SK-N-SH treated with all-trans-retinoic acid at 6 μM for 48 hours (cell line): ENCODE measurements at regions not wholly inside any gene's neighbourhood (a gene's known extent, or its start where the extent isn't known, plus 50 kb on each side); places are given as distances from the start of the nearest gene placed in this dataset.

Experiments used
- ATAC-seq: fragments of 200-7000 bp; cut with Tn5 transposase; 3 replicates; pipeline ENCODE4 v1.9.1; 2020; ENCODE audit warnings: mild to moderate bottlenecking, moderate library complexity
- ARNTL ChIP-seq: fragments of 450-650 bp; formaldehyde crosslinking; IDR thresholded peaks from 2 replicates; pipeline ENCODE4 v1.5.0; 2020; ENCODE audit warnings: low read depth, mild to moderate bottlenecking, moderate library complexity, borderline replicate concordance
- BACH2 ChIP-seq: fragments of 250-450 bp; sonication (Bioruptor Pico); IDR thresholded peaks from 2 replicates; pipeline ENCODE4 v1.9.0; 2021; ENCODE audit warnings: mild to moderate bottlenecking, borderline replicate concordance
- CSRNP3 ChIP-seq: fragments of 250-450 bp; sonication (Bioruptor Pico); IDR thresholded peaks from 2 replicates; pipeline ENCODE4 v1.5.1; 2021; ENCODE audit warnings: mild to moderate bottlenecking, moderate library complexity
- ESRRG ChIP-seq: fragments of 250-450 bp; sonication (Bioruptor Pico); IDR thresholded peaks from 2 replicates; pipeline ENCODE4 v1.6.1; 2021; ENCODE audit warnings: mild to moderate bottlenecking
- ISL1 ChIP-seq: fragments of 250-450 bp; sonication (Bioruptor Pico); IDR thresholded peaks from 2 replicates; pipeline ENCODE4 v2.1.2; 2022; ENCODE audit warnings: mild to moderate bottlenecking, moderate library complexity
- OSR1 ChIP-seq: fragments of 250-450 bp; sonication (Bioruptor Pico); IDR thresholded peaks from 2 replicates; pipeline ENCODE4 v1.8.0; 2022; ENCODE audit warnings: moderate library complexity, mild to moderate bottlenecking, inconsistent platforms
- PATZ1 ChIP-seq: fragments of 250-450 bp; sonication (Bioruptor Pico); IDR thresholded peaks from 2 replicates; pipeline ENCODE4 v1.8.0; 2020; ENCODE audit warnings: mild to moderate bottlenecking, moderate library complexity, borderline replicate concordance
- POU6F1 ChIP-seq: fragments of 250-450 bp; sonication (Bioruptor Pico); IDR thresholded peaks from 2 replicates; pipeline ENCODE4 v1.8.0; 2021; ENCODE audit warnings: low read depth, mild to moderate bottlenecking, moderate library complexity, borderline replicate concordance
- PPARA ChIP-seq: fragments of 250-450 bp; sonication (Bioruptor Pico); IDR thresholded peaks from 2 replicates; pipeline ENCODE4 v1.5.0; 2020; ENCODE audit warnings: mild to moderate bottlenecking, borderline replicate concordance
- SNAI2 ChIP-seq: fragments of 250-450 bp; sonication (Bioruptor Pico); IDR thresholded peaks from 2 replicates; pipeline ENCODE4 v1.5.0; 2020; ENCODE audit warnings: mild to moderate bottlenecking, moderate library complexity
- TCF4 ChIP-seq: fragments of 250-450 bp; sonication (Bioruptor Pico); IDR thresholded peaks from 2 replicates; pipeline ENCODE4 v1.8.0; 2021; ENCODE audit warnings: mild to moderate bottlenecking, moderate library complexity, borderline replicate concordance
- TOX ChIP-seq: fragments of 250-450 bp; sonication (Bioruptor Pico); IDR thresholded peaks from 2 replicates; pipeline ENCODE4 v1.8.0; 2021; ENCODE audit warnings: mild to moderate bottlenecking, moderate library complexity, borderline replicate concordance
- TSHZ2 ChIP-seq: fragments of 250-450 bp; sonication (Bioruptor Pico); IDR thresholded peaks from 2 replicates; pipeline ENCODE4 v1.5.0; 2020; ENCODE audit warnings: mild to moderate bottlenecking, moderate library complexity
- ZC3H10 ChIP-seq: fragments of 250-450 bp; sonication (Bioruptor Pico); IDR thresholded peaks from 2 replicates; pipeline ENCODE4 v1.5.1; 2021; ENCODE audit warnings: mild to moderate bottlenecking, moderate library complexity
- ZFP3 ChIP-seq: fragments of 250-450 bp; sonication (Bioruptor Pico); IDR thresholded peaks from 2 replicates; pipeline ENCODE4 v1.5.0; 2020; ENCODE audit warnings: mild to moderate bottlenecking, moderate library complexity
- ZFP30 ChIP-seq: fragments of 450-650 bp; formaldehyde crosslinking; IDR thresholded peaks from 2 replicates; pipeline ENCODE4 v1.5.0; 2022; ENCODE audit warnings: mild to moderate bottlenecking, moderate library complexity
- ZNF565 ChIP-seq: fragments of 450-650 bp; formaldehyde crosslinking; conservative IDR thresholded peaks from 2 replicates; pipeline ENCODE4 v1.5.0; 2020; ENCODE audit warnings: low read depth, mild to moderate bottlenecking, moderate library complexity
- ZNF70 ChIP-seq: fragments of 450-650 bp; formaldehyde crosslinking; IDR thresholded peaks from 2 replicates; pipeline ENCODE4 v1.5.0; 2020; ENCODE audit warnings: mild to moderate bottlenecking, moderate library complexity
- ZNF8 ChIP-seq: fragments of 450-650 bp; formaldehyde crosslinking; IDR thresholded peaks from 2 replicates; pipeline ENCODE4 v1.5.0; 2020; ENCODE audit warnings: mild to moderate bottlenecking, moderate library complexity

- TF ChIP-seq ESRRG (CRISPR knock-in tag) (no peak), PATZ1 (CRISPR knock-in tag) (no peak), ZNF565 (CRISPR knock-in tag) (no peak), ZFP3 (CRISPR knock-in tag) (no peak), ZFP30 (CRISPR knock-in tag) (no peak), TSHZ2 (CRISPR knock-in tag) (no peak), POU6F1 (CRISPR knock-in tag) (no peak)
- no peak for ATAC-seq
Measured at GRCh38 chr11:130804306-130805076, 111.8 kb downstream of the SNX19 start.

- ATAC-seq, result no peak
Measured at GRCh38 chr11:130806746-130807145, 109.5 kb downstream of the SNX19 start.

More at GRCh38 chr11:130806746-130807145, 109.5 kb downstream of the SNX19 start:
- TF ChIP-seq PATZ1 (CRISPR knock-in tag), result no peak
- TF ChIP-seq ZNF565 (CRISPR knock-in tag), result no peak
- TF ChIP-seq CSRNP3 (CRISPR knock-in tag), result no peak
- TF ChIP-seq ZNF8 (CRISPR knock-in tag), result no peak
- TF ChIP-seq BACH2 (CRISPR knock-in tag), result no peak
- TF ChIP-seq TOX, result no peak
- TF ChIP-seq ARNTL (CRISPR knock-in tag), result no peak
- TF ChIP-seq ZC3H10 (CRISPR knock-in tag), result no peak
- TF ChIP-seq ISL1 (CRISPR knock-in tag), result no peak
- TF ChIP-seq OSR1 (CRISPR knock-in tag), result no peak
- TF ChIP-seq ZNF70 (CRISPR knock-in tag), result no peak
- TF ChIP-seq ESRRG (CRISPR knock-in tag), result no peak
- TF ChIP-seq TCF4, result no peak
- no peak for TF ChIP-seq PPARA (CRISPR knock-in tag)
- no peak for TF ChIP-seq SNAI2 (CRISPR knock-in tag)
- TF ChIP-seq TSHZ2 (CRISPR knock-in tag), result no peak
- TF ChIP-seq ZFP30 (CRISPR knock-in tag), result no peak
- TF ChIP-seq ZFP3 (CRISPR knock-in tag), result no peak
